ENCODE measurements at regions not wholly inside any gene's neighbourhood (a gene's known extent, or its start where the extent isn't known, plus 50 kb on each side); places are given as distances from the start of the nearest gene placed in this dataset.

- no peak overlapping the region for H3K4me3 ChIP-seq (ENCODE audit: insufficient read depth, low read depth, low read length)
- H3K4me1 ChIP-seq (ENCODE audit: control insufficient read depth, insufficient read depth, low read length) = peaks cover 11% of the 10 kb centered on the region
- no peaks in the 10 kb centered on the region for H3K36me3 ChIP-seq (ENCODE audit: control insufficient read depth, insufficient read depth, low read length)
- WGBS, 2 experiments = 91 to 93% methylated on average over 5 of the region's 5 CpGs
- H3K27me3 ChIP-seq (ENCODE audit: control insufficient read depth, insufficient read depth, low read length, poor library complexity, severe bottlenecking) = no peaks in the 10 kb centered on the region
- H3K27ac ChIP-seq (ENCODE audit: insufficient read depth, low read depth, low read length, poor library complexity, severe bottlenecking) = no peak overlapping the region
- no peaks in the 10 kb centered on the region for H3K9me3 ChIP-seq (ENCODE audit: control insufficient read depth, low read length)
Observed at GRCh38 chr6:97665446-97665845, 382.4 kb upstream of the MMS22L start.

GRCh38 chr6:97666889-97667288 is 383.9 kb upstream of the MMS22L start:
- H3K27me3 ChIP-seq (ENCODE audit: control insufficient read depth, insufficient read depth, low read length, poor library complexity, severe bottlenecking) = no peaks in the 10 kb centered on the region
- H3K36me3 ChIP-seq (ENCODE audit: control insufficient read depth, insufficient read depth, low read length) = no peaks in the 10 kb centered on the region
- no peak overlapping the region for H3K27ac ChIP-seq (ENCODE audit: insufficient read depth, low read depth, low read length, poor library complexity, severe bottlenecking)
- H3K9me3 ChIP-seq (ENCODE audit: control insufficient read depth, low read length) = no peaks in the 10 kb centered on the region
- no peak overlapping the region for H3K4me3 ChIP-seq (ENCODE audit: insufficient read depth, low read depth, low read length)
- peaks cover 11% of the 10 kb centered on the region for H3K4me1 ChIP-seq (ENCODE audit: control insufficient read depth, insufficient read depth, low read length)
- 89 to 100% methylated on average over 1 of the region's 1 CpG for WGBS, 2 experiments

GRCh38 chr6:97668716-97669115 is 385.7 kb upstream of the MMS22L start:
- H3K9me3 ChIP-seq (ENCODE audit: control insufficient read depth, low read length) = no peaks in the 10 kb centered on the region
- H3K27me3 ChIP-seq (ENCODE audit: control insufficient read depth, insufficient read depth, low read length, poor library complexity, severe bottlenecking) = no peaks in the 10 kb centered on the region
- H3K4me1 ChIP-seq (ENCODE audit: control insufficient read depth, insufficient read depth, low read length) = peaks cover 11% of the 10 kb centered on the region
- 33 to 35% methylated on average over 11 of the region's 11 CpGs for WGBS, 2 experiments
- no peaks in the 10 kb centered on the region for H3K36me3 ChIP-seq (ENCODE audit: control insufficient read depth, insufficient read depth, low read length)
- H3K27ac ChIP-seq (ENCODE audit: insufficient read depth, low read depth, low read length, poor library complexity, severe bottlenecking) = peak overlapping the region; percentile 9
- H3K4me3 ChIP-seq (ENCODE audit: insufficient read depth, low read depth, low read length) = no peak overlapping the region

GRCh38 chr6:97669191-97670031 is 386.4 kb upstream of the MMS22L start:
- H3K4me1 ChIP-seq (ENCODE audit: control insufficient read depth, insufficient read depth, low read length) = peaks cover 11% of the 10 kb centered on the region
- no peak overlapping the region for H3K4me3 ChIP-seq (ENCODE audit: insufficient read depth, low read depth, low read length)
- WGBS, 2 experiments = 63 to 67% methylated on average over 12 to 14 of the region's 15 CpGs

GRCh38 chr6:97674802-97675201 is 391.8 kb upstream of the MMS22L start:
- Histone ChIP-seq H3K27ac (ENCODE audit: insufficient read depth, low read depth, low read length, poor library complexity, severe bottlenecking) (no peak overlapping the region), H3K27me3 (ENCODE audit: control insufficient read depth, insufficient read depth, low read length, poor library complexity, severe bottlenecking) (no peaks in the 10 kb centered on the region), H3K4me3 (ENCODE audit: insufficient read depth, low read depth, low read length) (no peak overlapping the region), H3K4me1 (ENCODE audit: control insufficient read depth, insufficient read depth, low read length) (peaks cover 5% of the 10 kb centered on the region), H3K36me3 (ENCODE audit: control insufficient read depth, insufficient read depth, low read length) (no peaks in the 10 kb centered on the region), H3K9me3 (ENCODE audit: control insufficient read depth, low read length) (no peaks in the 10 kb centered on the region)
- 94 to 95% methylated on average over 3 of the region's 3 CpGs for WGBS, 2 experiments

More at GRCh38 chr6:97669191-97670031, 386.4 kb upstream of the MMS22L start:
- H3K27me3 ChIP-seq (ENCODE audit: control insufficient read depth, insufficient read depth, low read length, poor library complexity, severe bottlenecking) = no peaks in the 10 kb centered on the region
- H3K27ac ChIP-seq (ENCODE audit: insufficient read depth, low read depth, low read length, poor library complexity, severe bottlenecking) = peak overlapping the region; percentile 20
- H3K36me3 ChIP-seq (ENCODE audit: control insufficient read depth, insufficient read depth, low read length) = no peaks in the 10 kb centered on the region
- H3K9me3 ChIP-seq (ENCODE audit: control insufficient read depth, low read length) = no peaks in the 10 kb centered on the region

- H3K36me3 ChIP-seq (ENCODE audit: control insufficient read depth, insufficient read depth, low read length) = no peaks in the 10 kb centered on the region
- WGBS, 2 experiments = 90 to 97% methylated on average over 1 to 2 of the region's 2 CpGs
- no peak overlapping the region for H3K4me3 ChIP-seq (ENCODE audit: insufficient read depth, low read depth, low read length)
- H3K27me3 ChIP-seq (ENCODE audit: control insufficient read depth, insufficient read depth, low read length, poor library complexity, severe bottlenecking) = no peaks in the 10 kb centered on the region
- no peaks in the 10 kb centered on the region for H3K9me3 ChIP-seq (ENCODE audit: control insufficient read depth, low read length)
- no peaks in the 10 kb centered on the region for H3K4me1 ChIP-seq (ENCODE audit: control insufficient read depth, insufficient read depth, low read length)
- no peak overlapping the region for H3K27ac ChIP-seq (ENCODE audit: insufficient read depth, low read depth, low read length, poor library complexity, severe bottlenecking)
Observed at GRCh38 chr6:97677626-97678025, 394.6 kb upstream of the MMS22L start.

GRCh38 chr6:97687916-97688315 is 404.9 kb upstream of the MMS22L start:
- no peaks in the 10 kb centered on the region for H3K9me3 ChIP-seq (ENCODE audit: control insufficient read depth, low read length)
- H3K27me3 ChIP-seq (ENCODE audit: control insufficient read depth, insufficient read depth, low read length, poor library complexity, severe bottlenecking) = no peaks in the 10 kb centered on the region
- no peaks in the 10 kb centered on the region for H3K36me3 ChIP-seq (ENCODE audit: control insufficient read depth, insufficient read depth, low read length)
- no peak overlapping the region for H3K27ac ChIP-seq (ENCODE audit: insufficient read depth, low read depth, low read length, poor library complexity, severe bottlenecking)
- no peaks in the 10 kb centered on the region for H3K4me1 ChIP-seq (ENCODE audit: control insufficient read depth, insufficient read depth, low read length)
- no peak overlapping the region for H3K4me3 ChIP-seq (ENCODE audit: insufficient read depth, low read depth, low read length)
- 86 to 97% methylated on average over 1 to 2 of the region's 2 CpGs for WGBS, 2 experiments

GRCh38 chr6:97689078-97689754 is 406.2 kb upstream of the MMS22L start:
- Histone ChIP-seq H3K4me1 (ENCODE audit: control insufficient read depth, insufficient read depth, low read length) (no peaks in the 10 kb centered on the region), H3K36me3 (ENCODE audit: control insufficient read depth, insufficient read depth, low read length) (no peaks in the 10 kb centered on the region), H3K9me3 (ENCODE audit: control insufficient read depth, low read length) (no peaks in the 10 kb centered on the region), H3K27ac (ENCODE audit: insufficient read depth, low read depth, low read length, poor library complexity, severe bottlenecking) (no peak overlapping the region), H3K4me3 (ENCODE audit: insufficient read depth, low read depth, low read length) (no peak overlapping the region), H3K27me3 (ENCODE audit: control insufficient read depth, insufficient read depth, low read length, poor library complexity, severe bottlenecking) (no peaks in the 10 kb centered on the region)
- 92 to 95% methylated on average over 5 of the region's 5 CpGs for WGBS, 2 experiments

- H3K27ac ChIP-seq (ENCODE audit: insufficient read depth, low read depth, low read length, poor library complexity, severe bottlenecking) = no peak overlapping the region
- H3K4me3 ChIP-seq (ENCODE audit: insufficient read depth, low read depth, low read length) = no peak overlapping the region
- H3K4me1 ChIP-seq (ENCODE audit: control insufficient read depth, insufficient read depth, low read length) = no peaks in the 10 kb centered on the region
- H3K27me3 ChIP-seq (ENCODE audit: control insufficient read depth, insufficient read depth, low read length, poor library complexity, severe bottlenecking) = no peaks in the 10 kb centered on the region
- no peaks in the 10 kb centered on the region for H3K36me3 ChIP-seq (ENCODE audit: control insufficient read depth, insufficient read depth, low read length)
- no peaks in the 10 kb centered on the region for H3K9me3 ChIP-seq (ENCODE audit: control insufficient read depth, low read length)
Observed at GRCh38 chr6:97697456-97697855, 414.4 kb upstream of the MMS22L start.

GRCh38 chr6:97701801-97702200 is 418.8 kb upstream of the MMS22L start:
- H3K27me3 ChIP-seq (ENCODE audit: control insufficient read depth, insufficient read depth, low read length, poor library complexity, severe bottlenecking) = no peaks in the 10 kb centered on the region
- no peaks in the 10 kb centered on the region for H3K4me1 ChIP-seq (ENCODE audit: control insufficient read depth, insufficient read depth, low read length)
- H3K27ac ChIP-seq (ENCODE audit: insufficient read depth, low read depth, low read length, poor library complexity, severe bottlenecking) = no peak overlapping the region
- H3K9me3 ChIP-seq (ENCODE audit: control insufficient read depth, low read length) = no peaks in the 10 kb centered on the region
- 97 to 100% methylated on average over 1 to 2 of the region's 2 CpGs for WGBS, 2 experiments
- H3K4me3 ChIP-seq (ENCODE audit: insufficient read depth, low read depth, low read length) = no peak overlapping the region
- H3K36me3 ChIP-seq (ENCODE audit: control insufficient read depth, insufficient read depth, low read length) = no peaks in the 10 kb centered on the region

Data from ectodermal cell (in vitro differentiated cells).